ENCODE measurements at regions not wholly inside any gene's neighbourhood (a gene's known extent, or its start where the extent isn't known, plus 50 kb on each side); places are given as distances from the start of the nearest gene placed in this dataset.

DNA sequence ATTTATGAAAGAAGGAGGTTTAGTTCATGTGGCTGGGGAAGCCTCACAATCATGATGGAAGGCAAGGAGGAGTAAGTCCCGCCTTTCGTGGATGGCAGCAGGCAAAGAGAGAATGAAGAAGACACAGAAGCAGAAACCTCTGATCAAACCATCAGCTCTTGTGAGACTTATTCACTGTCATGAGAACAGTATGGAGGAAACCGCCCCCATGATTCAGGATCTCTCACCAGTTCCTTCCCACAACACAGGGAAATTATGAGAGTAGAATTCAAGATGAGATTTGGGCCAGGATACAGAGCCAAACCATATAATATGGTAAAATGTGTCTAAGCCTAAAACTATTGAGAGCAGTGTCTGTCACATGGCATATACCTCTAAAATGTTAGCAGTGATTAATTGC lies 503.8 kb upstream of the CCDC179 start:
- Histone ChIP-seq H3K4me2 (ENCODE audit: extremely low read depth, insufficient read depth, low read length) (no peak overlapping the region), H3K27me3 (ENCODE audit: control insufficient read depth, insufficient read depth, low read length) (no peaks in the 10 kb centered on the region), H3K27ac (ENCODE audit: insufficient read depth, low read length) (no peak overlapping the region), H3K9ac (ENCODE audit: insufficient read depth, low read length) (no peak overlapping the region), H3K4me3 (replicated peaks in 1 of 4; ENCODE audit: control extremely low read depth in 1 of 4, insufficient read depth in 1 of 4, low read depth in 3 of 4, low read length in 4 of 4) (no peak overlapping the region), H4K20me1 (ENCODE audit: control insufficient read depth, extremely low read depth, insufficient read depth, low read length) (no peaks in the 10 kb centered on the region), H3K4me1 (ENCODE audit: control insufficient read depth, extremely low read depth, insufficient read depth, low read length) (no peaks in the 10 kb centered on the region), H3K79me2 (ENCODE audit: control insufficient read depth, insufficient read depth, low read length) (no peaks in the 10 kb centered on the region), H3K9me3 (ENCODE audit: control insufficient read depth, insufficient read depth, low read depth, low read length) (no peaks in the 10 kb centered on the region), H2AFZ (ENCODE audit: low read length) (no peak overlapping the region), H3K36me3 (ENCODE audit: control insufficient read depth, insufficient read depth, low read length) (no peaks in the 10 kb centered on the region)
- peak in 1 of 2 donors; percentile 3 for DNase-seq (ENCODE audit: low read depth in 2 of 2)
- TF ChIP-seq, protein P1, sequence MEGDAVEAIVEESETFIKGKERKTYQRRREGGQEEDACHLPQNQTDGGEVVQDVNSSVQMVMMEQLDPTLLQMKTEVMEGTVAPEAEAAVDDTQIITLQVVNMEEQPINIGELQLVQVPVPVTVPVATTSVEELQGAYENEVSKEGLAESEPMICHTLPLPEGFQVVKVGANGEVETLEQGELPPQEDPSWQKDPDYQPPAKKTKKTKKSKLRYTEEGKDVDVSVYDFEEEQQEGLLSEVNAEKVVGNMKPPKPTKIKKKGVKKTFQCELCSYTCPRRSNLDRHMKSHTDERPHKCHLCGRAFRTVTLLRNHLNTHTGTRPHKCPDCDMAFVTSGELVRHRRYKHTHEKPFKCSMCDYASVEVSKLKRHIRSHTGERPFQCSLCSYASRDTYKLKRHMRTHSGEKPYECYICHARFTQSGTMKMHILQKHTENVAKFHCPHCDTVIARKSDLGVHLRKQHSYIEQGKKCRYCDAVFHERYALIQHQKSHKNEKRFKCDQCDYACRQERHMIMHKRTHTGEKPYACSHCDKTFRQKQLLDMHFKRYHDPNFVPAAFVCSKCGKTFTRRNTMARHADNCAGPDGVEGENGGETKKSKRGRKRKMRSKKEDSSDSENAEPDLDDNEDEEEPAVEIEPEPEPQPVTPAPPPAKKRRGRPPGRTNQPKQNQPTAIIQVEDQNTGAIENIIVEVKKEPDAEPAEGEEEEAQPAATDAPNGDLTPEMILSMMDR (conservative IDR thresholded peaks at IDR 0.05 in 1 of 2, IDR thresholded peaks at IDR 0.05 in 1 of 2; ENCODE audit: low read depth in 1 of 2, low read length in 2 of 2) = no peak
- no peak for TF ChIP-seq EZH2 (IDR thresholded peaks at IDR 0.05; ENCODE audit: low read length, missing control alignments)

DNA sequence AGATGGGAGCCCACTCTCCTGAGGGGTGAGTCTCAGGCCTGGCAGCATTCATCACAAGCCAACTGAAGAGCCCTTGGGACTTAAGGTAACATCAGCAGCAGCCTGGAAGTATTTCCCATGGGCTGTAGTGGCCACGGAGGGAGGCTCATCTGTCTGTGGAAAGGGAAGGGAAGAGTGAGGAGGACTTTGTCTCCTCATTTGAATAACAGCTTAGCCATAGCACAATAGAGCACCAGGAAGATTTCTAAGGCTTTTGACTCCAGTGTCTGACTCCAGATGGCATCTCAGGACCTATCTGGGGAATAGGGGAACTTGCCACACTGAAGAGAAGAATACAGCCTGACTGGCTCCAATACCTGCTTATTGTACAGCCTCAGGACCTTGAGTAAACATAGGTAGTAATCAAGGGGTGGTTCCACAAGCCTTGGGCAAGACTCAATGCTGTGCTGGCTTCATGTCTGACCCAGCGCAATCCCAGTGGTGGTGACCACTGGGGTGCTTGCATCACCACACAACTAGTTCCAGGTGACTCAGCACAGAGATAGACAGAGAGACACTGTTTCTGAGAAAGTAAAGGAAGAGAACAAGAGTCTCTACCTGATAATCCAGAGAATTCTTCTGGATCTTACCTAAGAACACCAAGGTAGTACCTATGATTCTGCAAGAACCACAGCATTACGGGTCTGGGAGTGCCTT lies 510.5 kb upstream of the CCDC179 start:
- DNase-seq (ENCODE audit: low read depth in 2 of 2) = no peak
- TF ChIP-seq EZH2 (IDR thresholded peaks at IDR 0.05; ENCODE audit: low read length, missing control alignments) = no peak
- TF ChIP-seq, protein P1 (conservative IDR thresholded peaks at IDR 0.05 in 1 of 2, IDR thresholded peaks at IDR 0.05 in 1 of 2; ENCODE audit: low read depth in 1 of 2, low read length in 2 of 2) = no peak

DNA sequence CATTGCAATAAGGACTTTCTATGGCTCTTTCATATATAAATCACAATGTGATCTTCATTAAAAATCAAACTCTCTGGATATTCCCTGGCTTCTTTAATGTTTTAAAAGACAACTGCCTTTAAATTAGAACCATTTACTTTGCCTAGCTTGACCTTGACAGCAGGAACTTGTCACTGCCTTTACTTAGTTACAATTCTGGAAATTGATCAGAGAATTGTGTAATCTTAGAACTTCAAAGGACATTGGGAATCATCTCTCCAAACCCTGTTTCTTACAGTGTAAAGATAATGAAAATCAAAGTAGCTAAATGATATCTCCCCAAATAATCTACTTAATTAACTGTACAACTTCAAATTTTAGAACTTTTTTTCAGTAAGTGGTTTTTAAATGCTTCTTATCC lies 517.6 kb upstream of the CCDC179 start:
- TF ChIP-seq EZH2 (IDR thresholded peaks at IDR 0.05; ENCODE audit: low read length, missing control alignments) = no peak
- TF ChIP-seq, protein P1 (conservative IDR thresholded peaks at IDR 0.05 in 1 of 2, IDR thresholded peaks at IDR 0.05 in 1 of 2; ENCODE audit: low read depth in 1 of 2, low read length in 2 of 2) = no peak
- H3K27me3 ChIP-seq (ENCODE audit: control insufficient read depth, insufficient read depth, low read length) = no peaks in the 10 kb centered on the region
- H4K20me1 ChIP-seq (ENCODE audit: control insufficient read depth, extremely low read depth, insufficient read depth, low read length) = no peaks in the 10 kb centered on the region
- H3K4me1 ChIP-seq (ENCODE audit: control insufficient read depth, extremely low read depth, insufficient read depth, low read length) = no peaks in the 10 kb centered on the region
- H3K36me3 ChIP-seq (ENCODE audit: control insufficient read depth, insufficient read depth, low read length) = no peaks in the 10 kb centered on the region
- H2AFZ ChIP-seq (ENCODE audit: low read length) = no peak overlapping the region
- no peak for DNase-seq (ENCODE audit: low read depth in 2 of 2)
- H3K9me3 ChIP-seq (ENCODE audit: control insufficient read depth, insufficient read depth, low read depth, low read length) = no peaks in the 10 kb centered on the region
- no peak overlapping the region for H3K4me3 ChIP-seq (replicated peaks in 1 of 4; ENCODE audit: control extremely low read depth in 1 of 4, insufficient read depth in 1 of 4, low read depth in 3 of 4, low read length in 4 of 4)
- H3K9ac ChIP-seq (ENCODE audit: insufficient read depth, low read length) = no peak overlapping the region
- H3K79me2 ChIP-seq (ENCODE audit: control insufficient read depth, insufficient read depth, low read length) = no peaks in the 10 kb centered on the region
- no peak overlapping the region for H3K27ac ChIP-seq (ENCODE audit: insufficient read depth, low read length)
- no peak overlapping the region for H3K4me2 ChIP-seq (ENCODE audit: extremely low read depth, insufficient read depth, low read length)

More for the DNA sequence above, 510.5 kb upstream of the CCDC179 start:
- no peaks in the 10 kb centered on the region for H3K4me1 ChIP-seq (ENCODE audit: control insufficient read depth, extremely low read depth, insufficient read depth, low read length)
- no peak overlapping the region for H2AFZ ChIP-seq (ENCODE audit: low read length)
- H3K9me3 ChIP-seq (ENCODE audit: control insufficient read depth, insufficient read depth, low read depth, low read length) = no peaks in the 10 kb centered on the region
- H3K27me3 ChIP-seq (ENCODE audit: control insufficient read depth, insufficient read depth, low read length) = no peaks in the 10 kb centered on the region
- H4K20me1 ChIP-seq (ENCODE audit: control insufficient read depth, extremely low read depth, insufficient read depth, low read length) = no peaks in the 10 kb centered on the region
- no peaks in the 10 kb centered on the region for H3K36me3 ChIP-seq (ENCODE audit: control insufficient read depth, insufficient read depth, low read length)
- no peak overlapping the region for H3K9ac ChIP-seq (ENCODE audit: insufficient read depth, low read length)
- H3K4me3 ChIP-seq (replicated peaks in 1 of 4; ENCODE audit: control extremely low read depth in 1 of 4, insufficient read depth in 1 of 4, low read depth in 3 of 4, low read length in 4 of 4) = no peak overlapping the region
- H3K79me2 ChIP-seq (ENCODE audit: control insufficient read depth, insufficient read depth, low read length) = no peaks in the 10 kb centered on the region
- no peak overlapping the region for H3K27ac ChIP-seq (ENCODE audit: insufficient read depth, low read length)
- no peak overlapping the region for H3K4me2 ChIP-seq (ENCODE audit: extremely low read depth, insufficient read depth, low read length)
